Endometrial microvascular endothelial cells (primary cell): ENCODE measurements at regions not wholly inside any gene's neighbourhood (a gene's known extent, or its start where the extent isn't known, plus 50 kb on each side); places are given as distances from the start of the nearest gene placed in this dataset.

Experiments used
- in situ Hi-C: cut with HindIII; loops from 2 replicates; pipeline ENCODE4 v1.10.0; 2017; ENCODE audit warnings: low sequenced_read_pairs, low pct_unique_long_range_greater_than_20kb; ENCODE audit errors: inconsistent ontology term

GRCh38 chr10:10432296-10433035 lies 585.2 kb upstream of the CELF2 start:
- in situ Hi-C loops = no loop called here

- in situ Hi-C loops = no loop called here
Observed at GRCh38 chr10:10434312-10434711, 583.4 kb upstream of the CELF2 start.

GRCh38 chr10:10437886-10438285 lies 579.8 kb upstream of the CELF2 start:
- in situ Hi-C loops = no loop called here

GRCh38 chr10:10438335-10439100 lies 579.2 kb upstream of the CELF2 start:
- in situ Hi-C loops = no loop called here

GRCh38 chr10:10456856-10457255 lies 560.8 kb upstream of the CELF2 start:
- in situ Hi-C loops = no loop called here

GRCh38 chr10:10460451-10460850 lies 557.2 kb upstream of the CELF2 start:
- in situ Hi-C loops = no loop called here

- in situ Hi-C loops = no loop called here
Observed at GRCh38 chr10:10462151-10462941, 555.3 kb upstream of the CELF2 start.

- in situ Hi-C loops = no loop called here
Observed at GRCh38 chr10:10471758-10472157, 545.9 kb upstream of the CELF2 start.

- in situ Hi-C loops = no loop called here
Observed at GRCh38 chr10:10475812-10476211, 541.9 kb upstream of the CELF2 start.

GRCh38 chr10:10477844-10478243 lies 539.8 kb upstream of the CELF2 start:
- in situ Hi-C loops = no loop called here

GRCh38 chr10:10479465-10479864 lies 538.2 kb upstream of the CELF2 start:
- in situ Hi-C loops = no loop called here

GRCh38 chr10:10482613-10483012 lies 535.1 kb upstream of the CELF2 start:
- in situ Hi-C loops = no loop called here

GRCh38 chr10:10489076-10489475 lies 528.6 kb upstream of the CELF2 start:
- in situ Hi-C loops = no loop called here

- in situ Hi-C loops = no loop called here
Observed at GRCh38 chr10:10489805-10490571, 527.7 kb upstream of the CELF2 start.

GRCh38 chr10:10490581-10490980 lies 527.1 kb upstream of the CELF2 start:
- in situ Hi-C loops = no loop called here

- in situ Hi-C loops = no loop called here
Observed at GRCh38 chr10:10492420-10492819, 525.3 kb upstream of the CELF2 start.

GRCh38 chr10:10493833-10494232 lies 523.8 kb upstream of the CELF2 start:
- in situ Hi-C loops = no loop called here

GRCh38 chr10:10497245-10497644 lies 520.4 kb upstream of the CELF2 start:
- in situ Hi-C loops = no loop called here

- in situ Hi-C loops = no loop called here
Observed at GRCh38 chr10:10498781-10499180, 518.9 kb upstream of the CELF2 start.
